GM12878 (cell line): ENCODE measurements at regions not wholly inside any gene's neighbourhood (a gene's known extent, or its start where the extent isn't known, plus 50 kb on each side); places are given as distances from the start of the nearest gene placed in this dataset.

Source experiments
- ASH2L ChIP-seq: fragments of 300-600, 200-600 bp; sonication (generic); IDR thresholded peaks from 2 replicates; pipeline ENCODE4 v1.6.1; 2017; ENCODE audit warnings: low read depth, mild to moderate bottlenecking, borderline replicate concordance
- TF ChIP-seq, protein P1 (sequence below): IDR thresholded peaks from 2 replicates; pipeline ENCODE4 v1.6.1; 2012; ENCODE audit warnings: improper control_type of control experiment, low read depth, low read length; ENCODE audit not compliant: insufficient replicate concordance
- TF ChIP-seq, protein P2 (sequence below): fragments of 450-650 bp; formaldehyde crosslinking; IDR thresholded peaks from 2 replicates; pipeline ENCODE4 v1.5.0; 2022; ENCODE audit warnings: mild to moderate bottlenecking, missing genetic modification characterization

DNA sequence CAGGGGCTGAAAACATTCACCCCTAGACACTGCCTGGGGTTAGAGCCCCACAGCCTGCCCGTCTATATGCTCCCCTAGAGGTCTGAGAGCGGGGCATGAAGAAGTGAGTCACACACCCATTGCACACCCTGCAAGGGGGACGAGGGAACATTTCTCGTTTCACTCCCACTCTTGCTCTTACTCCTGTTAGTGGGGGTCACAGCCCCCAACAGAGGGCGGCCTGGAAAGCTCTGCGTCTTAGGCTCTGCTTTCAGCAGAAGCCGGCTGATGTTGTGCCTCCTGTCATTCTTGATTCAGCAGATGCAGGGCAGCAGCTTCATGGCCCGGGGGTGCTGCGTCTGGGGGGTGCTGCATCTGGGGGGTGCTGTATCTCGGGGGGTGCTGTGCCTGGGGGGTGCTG lies 141.3 kb downstream of the ASB1 start (continued):
- TF ChIP-seq, protein P1, sequence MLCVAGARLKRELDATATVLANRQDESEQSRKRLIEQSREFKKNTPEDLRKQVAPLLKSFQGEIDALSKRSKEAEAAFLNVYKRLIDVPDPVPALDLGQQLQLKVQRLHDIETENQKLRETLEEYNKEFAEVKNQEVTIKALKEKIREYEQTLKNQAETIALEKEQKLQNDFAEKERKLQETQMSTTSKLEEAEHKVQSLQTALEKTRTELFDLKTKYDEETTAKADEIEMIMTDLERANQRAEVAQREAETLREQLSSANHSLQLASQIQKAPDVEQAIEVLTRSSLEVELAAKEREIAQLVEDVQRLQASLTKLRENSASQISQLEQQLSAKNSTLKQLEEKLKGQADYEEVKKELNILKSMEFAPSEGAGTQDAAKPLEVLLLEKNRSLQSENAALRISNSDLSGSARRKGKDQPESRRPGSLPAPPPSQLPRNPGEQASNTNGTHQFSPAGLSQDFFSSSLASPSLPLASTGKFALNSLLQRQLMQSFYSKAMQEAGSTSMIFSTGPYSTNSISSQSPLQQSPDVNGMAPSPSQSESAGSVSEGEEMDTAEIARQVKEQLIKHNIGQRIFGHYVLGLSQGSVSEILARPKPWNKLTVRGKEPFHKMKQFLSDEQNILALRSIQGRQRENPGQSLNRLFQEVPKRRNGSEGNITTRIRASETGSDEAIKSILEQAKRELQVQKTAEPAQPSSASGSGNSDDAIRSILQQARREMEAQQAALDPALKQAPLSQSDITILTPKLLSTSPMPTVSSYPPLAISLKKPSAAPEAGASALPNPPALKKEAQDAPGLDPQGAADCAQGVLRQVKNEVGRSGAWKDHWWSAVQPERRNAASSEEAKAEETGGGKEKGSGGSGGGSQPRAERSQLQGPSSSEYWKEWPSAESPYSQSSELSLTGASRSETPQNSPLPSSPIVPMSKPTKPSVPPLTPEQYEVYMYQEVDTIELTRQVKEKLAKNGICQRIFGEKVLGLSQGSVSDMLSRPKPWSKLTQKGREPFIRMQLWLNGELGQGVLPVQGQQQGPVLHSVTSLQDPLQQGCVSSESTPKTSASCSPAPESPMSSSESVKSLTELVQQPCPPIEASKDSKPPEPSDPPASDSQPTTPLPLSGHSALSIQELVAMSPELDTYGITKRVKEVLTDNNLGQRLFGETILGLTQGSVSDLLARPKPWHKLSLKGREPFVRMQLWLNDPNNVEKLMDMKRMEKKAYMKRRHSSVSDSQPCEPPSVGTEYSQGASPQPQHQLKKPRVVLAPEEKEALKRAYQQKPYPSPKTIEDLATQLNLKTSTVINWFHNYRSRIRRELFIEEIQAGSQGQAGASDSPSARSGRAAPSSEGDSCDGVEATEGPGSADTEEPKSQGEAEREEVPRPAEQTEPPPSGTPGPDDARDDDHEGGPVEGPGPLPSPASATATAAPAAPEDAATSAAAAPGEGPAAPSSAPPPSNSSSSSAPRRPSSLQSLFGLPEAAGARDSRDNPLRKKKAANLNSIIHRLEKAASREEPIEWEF: no peak
- TF ChIP-seq, protein P2, sequence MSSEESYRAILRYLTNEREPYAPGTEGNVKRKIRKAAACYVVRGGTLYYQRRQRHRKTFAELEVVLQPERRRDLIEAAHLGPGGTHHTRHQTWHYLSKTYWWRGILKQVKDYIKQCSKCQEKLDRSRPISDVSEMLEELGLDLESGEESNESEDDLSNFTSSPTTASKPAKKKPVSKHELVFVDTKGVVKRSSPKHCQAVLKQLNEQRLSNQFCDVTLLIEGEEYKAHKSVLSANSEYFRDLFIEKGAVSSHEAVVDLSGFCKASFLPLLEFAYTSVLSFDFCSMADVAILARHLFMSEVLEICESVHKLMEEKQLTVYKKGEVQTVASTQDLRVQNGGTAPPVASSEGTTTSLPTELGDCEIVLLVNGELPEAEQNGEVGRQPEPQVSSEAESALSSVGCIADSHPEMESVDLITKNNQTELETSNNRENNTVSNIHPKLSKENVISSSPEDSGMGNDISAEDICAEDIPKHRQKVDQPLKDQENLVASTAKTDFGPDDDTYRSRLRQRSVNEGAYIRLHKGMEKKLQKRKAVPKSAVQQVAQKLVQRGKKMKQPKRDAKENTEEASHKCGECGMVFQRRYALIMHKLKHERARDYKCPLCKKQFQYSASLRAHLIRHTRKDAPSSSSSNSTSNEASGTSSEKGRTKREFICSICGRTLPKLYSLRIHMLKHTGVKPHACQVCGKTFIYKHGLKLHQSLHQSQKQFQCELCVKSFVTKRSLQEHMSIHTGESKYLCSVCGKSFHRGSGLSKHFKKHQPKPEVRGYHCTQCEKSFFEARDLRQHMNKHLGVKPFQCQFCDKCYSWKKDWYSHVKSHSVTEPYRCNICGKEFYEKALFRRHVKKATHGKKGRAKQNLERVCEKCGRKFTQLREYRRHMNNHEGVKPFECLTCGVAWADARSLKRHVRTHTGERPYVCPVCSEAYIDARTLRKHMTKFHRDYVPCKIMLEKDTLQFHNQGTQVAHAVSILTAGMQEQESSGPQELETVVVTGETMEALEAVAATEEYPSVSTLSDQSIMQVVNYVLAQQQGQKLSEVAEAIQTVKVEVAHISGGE (CRISPR knock-in tag): no peak
- TF ChIP-seq ASH2L: no peak
